CD4-positive, alpha-beta T cell treated with Interferon alpha-2 for 1 hour (primary cell): ENCODE measurements at regions not wholly inside any gene's neighbourhood (a gene's known extent, or its start where the extent isn't known, plus 50 kb on each side); places are given as distances from the start of the nearest gene placed in this dataset.

Experiments used
- DNase-seq, 2 donors: peaks; one replicate each; pipeline ENCODE4 v3.0.0-alpha.2; 2020 to 2022

- no peak for DNase-seq
Observed at GRCh38 chr6:153621491-153621890, 417.5 kb upstream of the OPRM1 start.

- DNase-seq: no peak
Observed at GRCh38 chr6:153621070-153621469, 418.0 kb upstream of the OPRM1 start.

GRCh38 chr6:153618371-153619322 is 420.4 kb upstream of the OPRM1 start:
- DNase-seq: no peak

- no peak for DNase-seq
Observed at GRCh38 chr6:153616506-153616905, 422.5 kb upstream of the OPRM1 start.

GRCh38 chr6:153613719-153614455 is 425.2 kb upstream of the OPRM1 start:
- DNase-seq: no peak

- DNase-seq: no peak
Observed at GRCh38 chr6:153602401-153602800, 436.6 kb upstream of the OPRM1 start.

- no peak for DNase-seq
Observed at GRCh38 chr6:153599901-153600300, 439.1 kb upstream of the OPRM1 start.

- no peak for DNase-seq
Observed at GRCh38 chr6:153595903-153596302, 443.1 kb upstream of the OPRM1 start.

- DNase-seq: no peak
Observed at GRCh38 chr6:153594871-153595270, 444.2 kb upstream of the OPRM1 start.

GRCh38 chr6:153591159-153591558 is 447.9 kb upstream of the OPRM1 start:
- no peak for DNase-seq

- no peak for DNase-seq
Observed at GRCh38 chr6:153590411-153590810, 448.6 kb upstream of the OPRM1 start.

- no peak for DNase-seq
Observed at GRCh38 chr6:153588330-153588729, 450.7 kb upstream of the OPRM1 start.

GRCh38 chr6:153583685-153584084 is 452.6 kb upstream of the RGS17 start:
- no peak for DNase-seq

- DNase-seq: no peak
Observed at GRCh38 chr6:153580776-153581175, 449.7 kb upstream of the RGS17 start.

- DNase-seq: no peak
Observed at GRCh38 chr6:153575528-153575927, 444.4 kb upstream of the RGS17 start.

GRCh38 chr6:153574231-153574630 is 443.1 kb upstream of the RGS17 start:
- no peak for DNase-seq

GRCh38 chr6:153572371-153572770 is 441.3 kb upstream of the RGS17 start:
- no peak for DNase-seq

- no peak for DNase-seq
Observed at GRCh38 chr6:153568628-153569027, 437.5 kb upstream of the RGS17 start.

- DNase-seq: no peak
Observed at GRCh38 chr6:153564803-153565202, 433.7 kb upstream of the RGS17 start.

- no peak for DNase-seq
Observed at GRCh38 chr6:153563001-153563400, 431.9 kb upstream of the RGS17 start.

- DNase-seq: no peak
Observed at GRCh38 chr6:153553627-153554026, 422.5 kb upstream of the RGS17 start.

- DNase-seq: no peak
Observed at GRCh38 chr6:153539602-153540001, 408.5 kb upstream of the RGS17 start.

GRCh38 chr6:153538491-153538890 is 407.4 kb upstream of the RGS17 start:
- DNase-seq: no peak

GRCh38 chr6:153537422-153537821 is 406.3 kb upstream of the RGS17 start:
- no peak for DNase-seq
